ENCODE measurements at regions not wholly inside any gene's neighbourhood (a gene's known extent, or its start where the extent isn't known, plus 50 kb on each side); places are given as distances from the start of the nearest gene placed in this dataset.

DNA sequence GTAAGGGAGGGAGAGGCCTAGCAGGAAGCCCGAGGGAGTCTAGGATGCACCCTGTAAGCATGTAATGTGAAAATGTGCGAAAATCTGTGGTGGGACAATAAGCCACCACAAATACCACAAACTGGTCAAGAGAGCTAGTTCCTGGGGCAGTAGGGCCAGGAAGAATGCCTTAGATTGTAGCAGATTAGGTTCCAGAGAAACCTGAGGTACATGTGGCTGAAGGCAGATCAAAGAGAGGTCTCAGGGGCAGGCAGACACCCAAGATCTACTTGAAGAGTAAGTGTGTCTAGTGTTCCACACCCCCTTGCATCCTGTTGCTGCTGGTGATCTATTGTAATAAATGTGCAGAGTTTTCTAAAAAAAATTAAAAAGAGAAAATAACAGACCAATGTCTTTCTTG is 1677.3 kb upstream of the CDH6 start:
- no peaks in the 10 kb centered on the region for H3K9me3 ChIP-seq (ENCODE audit: severe bottlenecking)
- H3K27me3 ChIP-seq (ENCODE audit: insufficient read depth, poor library complexity, severe bottlenecking): peaks cover 3% of the 10 kb centered on the region
- no peak for DNase-seq (ENCODE audit: low spot score)
- TF ChIP-seq, protein P1, sequence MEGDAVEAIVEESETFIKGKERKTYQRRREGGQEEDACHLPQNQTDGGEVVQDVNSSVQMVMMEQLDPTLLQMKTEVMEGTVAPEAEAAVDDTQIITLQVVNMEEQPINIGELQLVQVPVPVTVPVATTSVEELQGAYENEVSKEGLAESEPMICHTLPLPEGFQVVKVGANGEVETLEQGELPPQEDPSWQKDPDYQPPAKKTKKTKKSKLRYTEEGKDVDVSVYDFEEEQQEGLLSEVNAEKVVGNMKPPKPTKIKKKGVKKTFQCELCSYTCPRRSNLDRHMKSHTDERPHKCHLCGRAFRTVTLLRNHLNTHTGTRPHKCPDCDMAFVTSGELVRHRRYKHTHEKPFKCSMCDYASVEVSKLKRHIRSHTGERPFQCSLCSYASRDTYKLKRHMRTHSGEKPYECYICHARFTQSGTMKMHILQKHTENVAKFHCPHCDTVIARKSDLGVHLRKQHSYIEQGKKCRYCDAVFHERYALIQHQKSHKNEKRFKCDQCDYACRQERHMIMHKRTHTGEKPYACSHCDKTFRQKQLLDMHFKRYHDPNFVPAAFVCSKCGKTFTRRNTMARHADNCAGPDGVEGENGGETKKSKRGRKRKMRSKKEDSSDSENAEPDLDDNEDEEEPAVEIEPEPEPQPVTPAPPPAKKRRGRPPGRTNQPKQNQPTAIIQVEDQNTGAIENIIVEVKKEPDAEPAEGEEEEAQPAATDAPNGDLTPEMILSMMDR (IDR thresholded peaks at IDR 0.05; ENCODE audit: poor library complexity, severe bottlenecking): no peak
- no peaks in the 10 kb centered on the region for H3K4me1 ChIP-seq (ENCODE audit: insufficient read depth, poor library complexity, severe bottlenecking)
- no peaks in the 10 kb centered on the region for H3K36me3 ChIP-seq (ENCODE audit: low read depth)
- ATAC-seq (ENCODE audit: low read depth): no peak
- H3K27ac ChIP-seq (ENCODE audit: poor library complexity, severe bottlenecking): no peak overlapping the region
- no peak overlapping the region for H3K4me3 ChIP-seq (ENCODE audit: severe bottlenecking)

DNA sequence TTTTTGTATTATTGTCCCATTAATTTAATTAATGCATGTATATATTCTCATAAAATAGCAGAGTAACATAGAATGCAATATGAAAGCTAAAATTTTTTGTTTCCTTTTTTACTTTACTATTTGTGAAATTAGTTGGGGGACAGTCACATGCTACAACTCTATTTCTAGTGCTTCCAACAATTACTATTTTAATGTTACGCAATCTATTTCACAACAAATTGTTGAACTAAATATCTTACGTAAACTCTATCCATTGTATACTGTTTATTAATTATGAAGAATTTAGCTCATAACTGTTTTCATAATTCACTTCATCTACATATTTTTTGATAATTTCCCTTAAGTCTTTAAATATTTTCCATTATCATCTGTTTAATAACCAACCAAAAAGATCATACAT is 1685.4 kb upstream of the CDH6 start:
- Histone ChIP-seq H3K4me3 (ENCODE audit: severe bottlenecking) (no peak overlapping the region), H3K27ac (ENCODE audit: poor library complexity, severe bottlenecking) (no peak overlapping the region), H3K4me1 (ENCODE audit: insufficient read depth, poor library complexity, severe bottlenecking) (no peaks in the 10 kb centered on the region), H3K27me3 (ENCODE audit: insufficient read depth, poor library complexity, severe bottlenecking) (peaks cover 6% of the 10 kb centered on the region), H3K36me3 (ENCODE audit: low read depth) (no peaks in the 10 kb centered on the region), H3K9me3 (ENCODE audit: severe bottlenecking) (no peaks in the 10 kb centered on the region)
- ATAC-seq (ENCODE audit: low read depth) (no peak), DNase-seq (ENCODE audit: low spot score) (no peak)
- TF ChIP-seq, protein P1 (IDR thresholded peaks at IDR 0.05; ENCODE audit: poor library complexity, severe bottlenecking): no peak

DNA sequence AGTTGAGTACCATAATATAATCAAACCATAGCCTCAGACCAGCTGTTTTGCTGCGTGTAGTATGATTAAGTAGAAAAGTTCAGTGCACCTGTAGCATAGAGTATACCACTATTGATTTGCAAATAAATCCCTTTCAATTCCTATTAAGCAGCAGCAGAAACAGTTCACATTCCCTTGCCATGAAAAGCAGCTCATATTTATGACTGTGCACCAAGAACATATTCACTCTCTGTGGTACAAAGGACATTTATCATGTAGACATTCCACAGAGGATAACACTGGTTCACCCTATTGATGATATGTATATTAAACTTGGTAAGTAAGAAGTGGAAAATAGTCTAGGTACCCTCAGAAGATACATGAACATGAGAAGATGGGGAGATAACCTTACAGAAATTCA is 1689.1 kb upstream of the CDH6 start:
- TF ChIP-seq, protein P1 (IDR thresholded peaks at IDR 0.05; ENCODE audit: poor library complexity, severe bottlenecking): no peak
- H3K9me3 ChIP-seq (ENCODE audit: severe bottlenecking): no peaks in the 10 kb centered on the region
- DNase-seq (ENCODE audit: low spot score) (no peak), ATAC-seq (ENCODE audit: low read depth) (no peak)
- H3K27me3 ChIP-seq (ENCODE audit: insufficient read depth, poor library complexity, severe bottlenecking): no peaks in the 10 kb centered on the region
- H3K4me3 ChIP-seq (ENCODE audit: severe bottlenecking): no peak overlapping the region
- no peak overlapping the region for H3K27ac ChIP-seq (ENCODE audit: poor library complexity, severe bottlenecking)
- H3K4me1 ChIP-seq (ENCODE audit: insufficient read depth, poor library complexity, severe bottlenecking): no peaks in the 10 kb centered on the region
- no peaks in the 10 kb centered on the region for H3K36me3 ChIP-seq (ENCODE audit: low read depth)

DNA sequence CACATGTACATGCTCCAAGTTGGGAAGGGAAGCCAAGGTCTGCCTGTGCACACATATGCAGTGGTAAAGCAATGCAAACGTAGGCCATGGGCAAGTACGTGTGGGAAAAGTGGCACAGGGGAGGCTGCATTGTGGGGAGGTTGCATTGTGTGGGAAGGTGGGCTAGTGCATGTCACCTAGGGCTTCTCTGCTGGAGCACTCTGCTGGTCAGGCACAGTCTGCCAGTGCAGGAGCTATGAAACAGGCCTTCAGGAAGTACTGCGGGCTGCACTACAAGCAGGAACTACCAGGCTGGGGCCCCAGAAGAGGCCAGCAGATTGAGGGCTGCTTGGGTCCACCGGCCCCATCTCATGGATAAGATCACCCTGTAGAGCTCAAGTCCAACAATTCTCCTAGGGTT is 1694.6 kb upstream of the CDH6 start:
- no peak for ATAC-seq (ENCODE audit: low read depth)
- H3K27ac ChIP-seq (ENCODE audit: poor library complexity, severe bottlenecking): no peak overlapping the region
- H3K36me3 ChIP-seq (ENCODE audit: low read depth): no peaks in the 10 kb centered on the region
- no peaks in the 10 kb centered on the region for H3K27me3 ChIP-seq (ENCODE audit: insufficient read depth, poor library complexity, severe bottlenecking)
- no peak for DNase-seq (ENCODE audit: low spot score)
- TF ChIP-seq, protein P1 (IDR thresholded peaks at IDR 0.05; ENCODE audit: poor library complexity, severe bottlenecking): no peak
- H3K4me1 ChIP-seq (ENCODE audit: insufficient read depth, poor library complexity, severe bottlenecking): no peaks in the 10 kb centered on the region
- peaks cover 8% of the 10 kb centered on the region for H3K9me3 ChIP-seq (ENCODE audit: severe bottlenecking)
- no peak overlapping the region for H3K4me3 ChIP-seq (ENCODE audit: severe bottlenecking)

DNA sequence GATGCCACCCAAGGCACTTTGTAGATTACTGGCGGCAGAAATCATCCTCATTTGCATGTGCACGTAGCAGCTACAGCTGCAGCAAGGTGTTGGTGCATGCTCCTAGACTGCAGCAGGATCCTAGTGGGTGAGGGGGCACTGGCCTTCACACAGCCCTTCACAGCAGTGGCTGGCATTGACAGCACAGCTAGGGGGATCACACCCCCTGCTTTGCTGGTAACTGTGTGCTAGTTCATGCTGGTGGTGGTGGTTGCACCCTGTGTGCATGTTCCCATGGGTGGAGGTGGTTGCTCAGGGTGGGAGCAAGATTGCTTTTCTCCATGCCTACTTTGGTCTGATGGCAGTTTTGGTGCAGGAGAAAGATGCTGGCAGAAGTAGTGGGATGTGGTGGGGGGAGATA is 1695.1 kb upstream of the CDH6 start:
- no peaks in the 10 kb centered on the region for H3K36me3 ChIP-seq (ENCODE audit: low read depth)
- DNase-seq (ENCODE audit: low spot score): no peak
- no peak overlapping the region for H3K4me3 ChIP-seq (ENCODE audit: severe bottlenecking)
- peaks cover 8% of the 10 kb centered on the region for H3K9me3 ChIP-seq (ENCODE audit: severe bottlenecking)
- H3K27ac ChIP-seq (ENCODE audit: poor library complexity, severe bottlenecking): no peak overlapping the region
- ATAC-seq (ENCODE audit: low read depth): no peak
- H3K4me1 ChIP-seq (ENCODE audit: insufficient read depth, poor library complexity, severe bottlenecking): no peaks in the 10 kb centered on the region
- TF ChIP-seq, protein P1 (IDR thresholded peaks at IDR 0.05; ENCODE audit: poor library complexity, severe bottlenecking): no peak
- H3K27me3 ChIP-seq (ENCODE audit: insufficient read depth, poor library complexity, severe bottlenecking): no peaks in the 10 kb centered on the region
